IMR-90 (cell line): ENCODE measurements at regions not wholly inside any gene's neighbourhood (a gene's known extent, or its start where the extent isn't known, plus 50 kb on each side); places are given as distances from the start of the nearest gene placed in this dataset.

ENCODE experiments used
- ATAC-seq: fragments of 200-7000 bp; cut with Tn5 transposase; 2 replicates; pipeline ENCODE4 v1.9.1; 2020; ENCODE audit warnings: low read depth, mild to moderate bottlenecking, moderate library complexity
- BruUV-seq: library from RNA; stranded (reverse); fragments of 400-500 nt; replicated peaks from 2 replicates; lab custom pipeline; 2021; lab: Mats Ljungman, UMichigan
- CTCF ChIA-PET: fragments of 300-600 bp; formaldehyde crosslinking; extraction: SDS; loops from one replicate; lab custom pipeline; 2021; ENCODE audit warnings: antibody characterized with exemption; lab: Yijun Ruan, JAX
- POLR2A ChIA-PET: fragments of 300-600 bp; sonication (Branson Sonifier 250); formaldehyde crosslinking; loops from one replicate; lab custom pipeline; 2022; ENCODE audit warnings: antibody characterized with exemption; ENCODE audit not compliant: unreplicated experiment; lab: Charles Lee
- DNase-seq: peaks from one replicate; pipeline ENCODE4 v3.0.0; 2013
- H2AFZ ChIP-seq: replicated peaks from 2 replicates; pipeline ENCODE3; 2013; ENCODE audit warnings: low read length, mild to moderate bottlenecking; ENCODE audit not compliant: poor library complexity
- H2AK5ac ChIP-seq: 2 replicates; pipeline ENCODE4 v1.6.1; 2013; ENCODE audit warnings: low read depth, low read length, inconsistent platforms
- H2AK9ac ChIP-seq: replicated peaks from 2 replicates; pipeline ENCODE3; 2013; ENCODE audit warnings: mild to moderate bottlenecking, low read depth, low read length, moderate library complexity; ENCODE audit not compliant: poor library complexity
- H2BK120ac ChIP-seq: 2 replicates; pipeline ENCODE4 v1.6.1; 2013; ENCODE audit warnings: low read depth, low read length, inconsistent platforms
- H2BK15ac ChIP-seq: 3 replicates; pipeline ENCODE4 v1.6.1; 2013; ENCODE audit warnings: low read depth, low read length, inconsistent platforms
- H2BK20ac ChIP-seq: 2 replicates; pipeline ENCODE4 v1.6.1; 2013; ENCODE audit warnings: low read depth, mild to moderate bottlenecking, inconsistent platforms, low read length, moderate library complexity
- H2BK5ac ChIP-seq: 2 replicates; pipeline ENCODE4 v1.6.1; 2013; ENCODE audit warnings: mild to moderate bottlenecking, low read depth, low read length, inconsistent platforms; ENCODE audit not compliant: poor library complexity, severe bottlenecking
- H3K14ac ChIP-seq: replicated peaks from 2 replicates; pipeline ENCODE4 v1.6.1; 2013; ENCODE audit warnings: low read depth, low read length, inconsistent platforms
- H3K18ac ChIP-seq: 2 replicates; pipeline ENCODE4 v1.6.1; 2013; ENCODE audit warnings: low read depth, low read length, control low read depth
- H3K23ac ChIP-seq: 2 replicates; pipeline ENCODE4 v1.6.1; 2013; ENCODE audit warnings: low read depth, low read length, inconsistent platforms
- H3K27ac ChIP-seq: 2 replicates; pipeline ENCODE4 v1.5.1; 2013; ENCODE audit warnings: mild to moderate bottlenecking, control low read depth, low read length; ENCODE audit not compliant: insufficient read depth
- H3K27me3 ChIP-seq: 2 replicates; pipeline ENCODE4 v1.6.1; 2013; ENCODE audit warnings: low read length; ENCODE audit not compliant: control insufficient read depth, insufficient read depth
- H3K36me3 ChIP-seq: 2 replicates; pipeline ENCODE4 v1.6.1; 2013; ENCODE audit warnings: low read length, mixed read lengths; ENCODE audit not compliant: control insufficient read depth, insufficient read depth
- H3K4ac ChIP-seq: 2 replicates; pipeline ENCODE4 v1.6.1; 2013; ENCODE audit warnings: low read depth, low read length, inconsistent platforms
- H3K4me1 ChIP-seq: 2 replicates; pipeline ENCODE4 v1.6.1; 2013; ENCODE audit warnings: low read length, mixed read lengths; ENCODE audit not compliant: control insufficient read depth, insufficient read depth
- H3K4me2 ChIP-seq: 2 replicates; pipeline ENCODE4 v1.6.1; 2013; ENCODE audit warnings: low read depth, mild to moderate bottlenecking, control low read depth, low read length, moderate library complexity
- H3K4me3 ChIP-seq: 2 replicates; pipeline ENCODE4 v1.5.1; 2013; ENCODE audit warnings: low read depth, mild to moderate bottlenecking, control low read depth, low read length, moderate library complexity; ENCODE audit not compliant: insufficient read depth
- H3K56ac ChIP-seq: 2 replicates; pipeline ENCODE4 v1.6.1; 2013; ENCODE audit warnings: low read length, inconsistent platforms; ENCODE audit not compliant: insufficient read depth; ENCODE audit errors: extremely low read depth
- H3K79me1 ChIP-seq, 2 experiments: 2 replicates each; pipeline ENCODE4 v1.6.1; 2013; ENCODE audit warnings: low read length in 2 of 2, inconsistent platforms in 1 of 2, low read depth in 1 of 2
- H3K9ac ChIP-seq: 2 replicates; pipeline ENCODE4 v1.6.1; 2013; ENCODE audit warnings: low read depth, low read length, control low read depth
- H3K9me1 ChIP-seq: 2 replicates; pipeline ENCODE4 v1.6.1; 2013; ENCODE audit warnings: low read length, inconsistent platforms; ENCODE audit not compliant: insufficient read depth
- H3K9me3 ChIP-seq: 2 replicates; pipeline ENCODE4 v1.6.1; 2013; ENCODE audit warnings: low read length; ENCODE audit not compliant: control insufficient read depth, insufficient read depth
- H4K20me1 ChIP-seq: 2 replicates; pipeline ENCODE4 v1.6.1; 2013; ENCODE audit warnings: low read length, inconsistent platforms; ENCODE audit not compliant: insufficient read depth
- H4K5ac ChIP-seq: 2 replicates; pipeline ENCODE4 v1.6.1; 2013; ENCODE audit warnings: mild to moderate bottlenecking, low read depth, low read length, control low read depth
- H4K8ac ChIP-seq, 2 experiments: 2 replicates each; pipeline ENCODE4 v1.6.1; 2013; ENCODE audit warnings: low read depth in 2 of 2, low read length in 2 of 2, control low read depth in 1 of 2, inconsistent platforms in 1 of 2
- H4K91ac ChIP-seq: 2 replicates; pipeline ENCODE4 v1.6.1; 2013; ENCODE audit warnings: low read depth, low read length, inconsistent platforms; ENCODE audit not compliant: insufficient read depth
- BHLHE40 ChIP-seq: fragments of 150-350 bp; IDR thresholded peaks from 2 replicates; pipeline ENCODE4 v1.6.1; 2016; ENCODE audit warnings: mild to moderate bottlenecking, low read depth, low read length
- CHD1 ChIP-seq: IDR thresholded peaks from 2 replicates; pipeline ENCODE4 v1.6.1; 2012; ENCODE audit warnings: low read depth, low read length, improper control_type of control experiment
- CTCF ChIP-seq: conservative IDR thresholded peaks from 2 replicates; pipeline ENCODE4 v1.5.1; 2012; ENCODE audit warnings: mild to moderate bottlenecking, low read depth, low read length, improper control_type of control experiment
- ELK1 ChIP-seq: fragments of 150-350 bp; IDR thresholded peaks from 2 replicates; pipeline ENCODE4 v1.6.1; 2016; ENCODE audit warnings: low read depth, mild to moderate bottlenecking, low read length, moderate library complexity, borderline replicate concordance
- FOS ChIP-seq: fragments of 150-350 bp; IDR thresholded peaks from 2 replicates; pipeline ENCODE4 v1.6.1; 2016; ENCODE audit warnings: low read depth, low read length
- MXI1 ChIP-seq: IDR thresholded peaks from 2 replicates; pipeline ENCODE4 v1.6.1; 2012; ENCODE audit warnings: low read depth, mild to moderate bottlenecking, low read length, moderate library complexity, borderline replicate concordance
- NFE2L2 ChIP-seq: fragments of 150-350 bp; IDR thresholded peaks from 2 replicates; pipeline ENCODE4 v1.6.1; 2016; ENCODE audit warnings: low read depth, mild to moderate bottlenecking, low read length
- POLR2A ChIP-seq: IDR thresholded peaks from 2 replicates; pipeline ENCODE4 v1.6.1; 2012; ENCODE audit warnings: mild to moderate bottlenecking, low read depth, low read length
- RAD21 ChIP-seq: IDR thresholded peaks from 2 replicates; pipeline ENCODE4 v1.6.1; 2012; ENCODE audit warnings: low read length, improper control_type of control experiment
- WGBS, 2 experiments: methylation state at CpG; one replicate each; pipeline versions ENCODE4 v1.1.5 to v1.1.7; 2013; ENCODE audit warnings: missing lambda C conversion rate in 2 of 2; ENCODE audit not compliant: insufficient read length in 1 of 2; ENCODE audit errors: extremely low coverage in 2 of 2; 5-methylcytosine and 5-hydroxymethylcytosine counted together
- dilution Hi-C: fragments of 300-500 bp; cut with HindIII; formaldehyde crosslinking; loops from one replicate; pipeline ENCODE4 v1.14.3; 2018; ENCODE audit warnings: low sequenced_read_pairs; ENCODE audit not compliant: unreplicated experiment
- in situ Hi-C: fragments of 300-500 bp; cut with MboI; formaldehyde crosslinking; loops from 3 replicates; pipeline ENCODE4 v1.14.3; 2019; ENCODE audit warnings: low sequenced_read_pairs, inconsistent platforms, mixed read lengths
- intact Hi-C: fragments of 100-400 bp; cut with micrococcal nuclease; formaldehyde crosslinking; loops from 2 replicates; pipeline ENCODE4 v1.10.0; 2022

- H4K8ac ChIP-seq, result no peak overlapping the region
- DNase-seq (no peak), ATAC-seq (no peak)
- H2BK5ac ChIP-seq, result no peak overlapping the region
- H4K91ac ChIP-seq, result no peak overlapping the region
- TF ChIP-seq FOS (no peak), BHLHE40 (no peak), MXI1 (no peak), RAD21 (no peak), ELK1 (no peak), NFE2L2 (no peak), POLR2A (no peak), CHD1 (no peak), CTCF (no peak)
- BruUV-seq, result no TSS peak
- WGBS, 2 experiments, result 67% methylated on average over 1 of the region's 3 CpGs; no CpG with 5 or more reads in 1 of the 2 experiments
- no peaks in the 10 kb centered on the region for H4K20me1 ChIP-seq
- H3K4ac ChIP-seq, result no peak overlapping the region
- ChIA-PET CTCF (no interaction called here), POLR2A (interaction anchor here (0.6 kb wide), 1 partner anchor 712 kb away, joined by 3 read pairs; no protein-coding TSS in a partner anchor)
- dilution Hi-C loops (no loop called here), in situ Hi-C loops (no loop called here), intact Hi-C loops (no loop called here)
- H3K27me3 ChIP-seq, result no peaks in the 10 kb centered on the region
- H3K36me3 ChIP-seq, result no peaks in the 10 kb centered on the region
- H3K9me1 ChIP-seq, result peaks cover 2% of the 10 kb centered on the region; the same call in 1 of the 2 replicates
- H3K79me1 ChIP-seq, result no peaks in the 10 kb centered on the region
- H2BK15ac ChIP-seq, result no peak overlapping the region
- H2BK20ac ChIP-seq, result no peak overlapping the region
- no peak overlapping the region for H2AK9ac ChIP-seq
- no peak overlapping the region for H3K9ac ChIP-seq
- no peak overlapping the region for H3K4me2 ChIP-seq
- H3K56ac ChIP-seq, result no peak overlapping the region
- H3K27ac ChIP-seq, result no peak overlapping the region
- H3K23ac ChIP-seq, result no peak overlapping the region
- no peak overlapping the region for H2AFZ ChIP-seq
- no peak overlapping the region for H3K18ac ChIP-seq
- H3K4me3 ChIP-seq, result no peak overlapping the region
- H4K5ac ChIP-seq, result no peak overlapping the region
- H3K9me3 ChIP-seq, result no peaks in the 10 kb centered on the region
- no peak overlapping the region for H2AK5ac ChIP-seq
- H2BK120ac ChIP-seq, result no peak overlapping the region
- no peaks in the 10 kb centered on the region for H3K4me1 ChIP-seq
- no peak overlapping the region for H3K14ac ChIP-seq
These were observed 134.6 kb upstream of the ZEB2 start for GRCh38 chr2:144654523-144654922.
